ENCODE measurements at regions not wholly inside any gene's neighbourhood (a gene's known extent, or its start where the extent isn't known, plus 50 kb on each side); places are given as distances from the start of the nearest gene placed in this dataset.
"Not testable (repeated sequence)": the region's sequence is repeated elsewhere in the genome, so short reads cannot be mapped to it uniquely, and the experiment has no call there.

GRCh38 chr4:188650516-188650915 lies 511.3 kb downstream of the TRIML1 start:
- H3K4me3 ChIP-seq (ENCODE audit: low read depth, low read length): no peak overlapping the region

- no peak overlapping the region for H3K4me3 ChIP-seq (ENCODE audit: low read depth, low read length)
These were observed 518.1 kb downstream of the TRIML1 start for GRCh38 chr4:188657365-188657764.

- no peak overlapping the region for H3K4me3 ChIP-seq (ENCODE audit: low read depth, low read length)
These were observed 519.8 kb downstream of the TRIML1 start for GRCh38 chr4:188658958-188659522.

GRCh38 chr4:188660796-188661195 lies 521.6 kb downstream of the TRIML1 start:
- no peak overlapping the region for H3K4me3 ChIP-seq (ENCODE audit: low read depth, low read length)

GRCh38 chr4:188661502-188661901 lies 522.3 kb downstream of the TRIML1 start:
- H3K4me3 ChIP-seq (ENCODE audit: low read depth, low read length): no peak overlapping the region

- H3K4me3 ChIP-seq (ENCODE audit: low read depth, low read length): no peak overlapping the region
These were observed 524.1 kb downstream of the TRIML1 start for GRCh38 chr4:188663369-188663768.

GRCh38 chr4:188665491-188666457 lies 526.5 kb downstream of the TRIML1 start:
- no peak overlapping the region for H3K4me3 ChIP-seq (ENCODE audit: low read depth, low read length)

- H3K4me3 ChIP-seq (ENCODE audit: low read depth, low read length): not testable (repeated sequence)
These were observed 539.5 kb downstream of the TRIML1 start for GRCh38 chr4:188678691-188679090.

- H3K4me3 ChIP-seq (ENCODE audit: low read depth, low read length): no peak overlapping the region
These were observed 540.9 kb downstream of the TRIML1 start for GRCh38 chr4:188680004-188680666.

GRCh38 chr4:188680667-188681063 lies 541.4 kb downstream of the TRIML1 start:
- no peak overlapping the region for H3K4me3 ChIP-seq (ENCODE audit: low read depth, low read length)

GRCh38 chr4:188682321-188682720 lies 543.1 kb downstream of the TRIML1 start:
- no peak overlapping the region for H3K4me3 ChIP-seq (ENCODE audit: low read depth, low read length)

GRCh38 chr4:188683571-188683970 lies 544.3 kb downstream of the TRIML1 start:
- H3K4me3 ChIP-seq (ENCODE audit: low read depth, low read length): no peak overlapping the region

- H3K4me3 ChIP-seq (ENCODE audit: low read depth, low read length): no peak overlapping the region
These were observed 549.7 kb downstream of the TRIML1 start for GRCh38 chr4:188688956-188689355.

GRCh38 chr4:188691811-188692210 lies 552.6 kb downstream of the TRIML1 start:
- H3K4me3 ChIP-seq (ENCODE audit: low read depth, low read length): no peak overlapping the region

- H3K4me3 ChIP-seq (ENCODE audit: low read depth, low read length): no peak overlapping the region
These were observed 556.0 kb downstream of the TRIML1 start for GRCh38 chr4:188695261-188695660.

- H3K4me3 ChIP-seq (ENCODE audit: low read depth, low read length): no peak overlapping the region
These were observed 558.0 kb downstream of the TRIML1 start for GRCh38 chr4:188697243-188697642.

GRCh38 chr4:188701952-188702351 lies 562.7 kb downstream of the TRIML1 start:
- H3K4me3 ChIP-seq (ENCODE audit: low read depth, low read length): no peak overlapping the region

GRCh38 chr4:188704288-188704687 lies 565.0 kb downstream of the TRIML1 start:
- no peak overlapping the region for H3K4me3 ChIP-seq (ENCODE audit: low read depth, low read length)

GRCh38 chr4:188707036-188707435 lies 567.8 kb downstream of the TRIML1 start:
- no peak overlapping the region for H3K4me3 ChIP-seq (ENCODE audit: low read depth, low read length)

- H3K4me3 ChIP-seq (ENCODE audit: low read depth, low read length): no peak overlapping the region
These were observed 575.3 kb downstream of the TRIML1 start for GRCh38 chr4:188714501-188714900.

- no peak overlapping the region for H3K4me3 ChIP-seq (ENCODE audit: low read depth, low read length)
These were observed 575.7 kb downstream of the TRIML1 start for GRCh38 chr4:188714907-188715306.

GRCh38 chr4:188717661-188718060 lies 578.4 kb downstream of the TRIML1 start:
- H3K4me3 ChIP-seq (ENCODE audit: low read depth, low read length): no peak overlapping the region

Data from iPS-11a (cell line).